Hepatocyte (in vitro differentiated cells): ENCODE measurements at regions not wholly inside any gene's neighbourhood (a gene's known extent, or its start where the extent isn't known, plus 50 kb on each side); places are given as distances from the start of the nearest gene placed in this dataset.

ENCODE experiments used
- DNase-seq: peaks from one replicate; pipeline ENCODE4 v3.0.0-alpha.2; 2016; ENCODE audit warnings: low spot score
- H2AFZ ChIP-seq: fragments of 200-600 bp; sonication (generic); 2 replicates; pipeline ENCODE4 v1.6.0; 2016; ENCODE audit warnings: antibody characterized with exemption, mild to moderate bottlenecking
- H3K27ac ChIP-seq: fragments of 200-600 bp; sonication (generic); 2 replicates; pipeline ENCODE4 v1.5.1; 2016; ENCODE audit warnings: mild to moderate bottlenecking
- H3K27me3 ChIP-seq: fragments of 200-600 bp; sonication (generic); 2 replicates; pipeline ENCODE4 v1.6.1; 2016
- H3K36me3 ChIP-seq: fragments of 200-600 bp; sonication (generic); replicated peaks from 2 replicates; pipeline ENCODE4 v1.5.1; 2016; ENCODE audit warnings: low read depth; ENCODE audit not compliant: insufficient read depth
- H3K4me1 ChIP-seq: fragments of 200-600 bp; sonication (generic); 2 replicates; pipeline ENCODE4 v1.5.1; 2016; ENCODE audit warnings: mild to moderate bottlenecking, moderate library complexity; ENCODE audit not compliant: insufficient read depth
- H3K4me2 ChIP-seq: fragments of 200-600 bp; sonication (generic); 2 replicates; pipeline ENCODE4 v1.6.0; 2016
- H3K4me3 ChIP-seq: fragments of 200-600 bp; sonication (generic); 2 replicates; pipeline ENCODE4 v1.5.1; 2016; ENCODE audit warnings: mild to moderate bottlenecking
- H3K79me2 ChIP-seq: fragments of 200-600 bp; sonication (generic); 2 replicates; pipeline ENCODE4 v1.6.0; 2017; ENCODE audit warnings: mild to moderate bottlenecking
- H3K9me2 ChIP-seq: fragments of 200-600 bp; sonication (generic); replicated peaks from 2 replicates; pipeline ENCODE4 v1.6.0; 2017; ENCODE audit warnings: mild to moderate bottlenecking; ENCODE audit not compliant: insufficient read depth
- H3K9me3 ChIP-seq: fragments of 200-600 bp; sonication (generic); 2 replicates; pipeline ENCODE4 v1.5.1; 2016; ENCODE audit warnings: low read depth, mild to moderate bottlenecking
- H4K20me1 ChIP-seq: fragments of 200-600 bp; sonication (generic); 2 replicates; pipeline ENCODE4 v1.6.0; 2016; ENCODE audit warnings: mild to moderate bottlenecking; ENCODE audit not compliant: insufficient read depth, poor library complexity, severe bottlenecking
- EZH2 ChIP-seq: fragments of 200-600 bp; sonication (generic); IDR thresholded peaks from 2 replicates; pipeline ENCODE4 v1.6.1; 2016; ENCODE audit warnings: antibody characterized with exemption, mild to moderate bottlenecking, borderline replicate concordance
- EZH2phosphoT487 ChIP-seq: fragments of 200-600 bp; sonication (generic); IDR thresholded peaks from one replicate; pipeline ENCODE4 v1.6.1; 2018; ENCODE audit warnings: antibody characterized with exemption, mild to moderate bottlenecking, low read depth, moderate library complexity; ENCODE audit not compliant: unreplicated experiment, severe bottlenecking
- WGBS: methylation state at CpG from one replicate; pipeline ENCODE4 v1.1.6; 2016; ENCODE audit warnings: low lambda C conversion rate; ENCODE audit errors: missing lambda C conversion rate; 5-methylcytosine and 5-hydroxymethylcytosine counted together
- TF ChIP-seq, protein P1 (sequence below): fragments of 200-600 bp; sonication (generic); IDR thresholded peaks from 2 replicates; pipeline ENCODE4 v1.5.1; 2016; ENCODE audit warnings: antibody characterized with exemption, mild to moderate bottlenecking; ENCODE audit not compliant: poor library complexity

DNA sequence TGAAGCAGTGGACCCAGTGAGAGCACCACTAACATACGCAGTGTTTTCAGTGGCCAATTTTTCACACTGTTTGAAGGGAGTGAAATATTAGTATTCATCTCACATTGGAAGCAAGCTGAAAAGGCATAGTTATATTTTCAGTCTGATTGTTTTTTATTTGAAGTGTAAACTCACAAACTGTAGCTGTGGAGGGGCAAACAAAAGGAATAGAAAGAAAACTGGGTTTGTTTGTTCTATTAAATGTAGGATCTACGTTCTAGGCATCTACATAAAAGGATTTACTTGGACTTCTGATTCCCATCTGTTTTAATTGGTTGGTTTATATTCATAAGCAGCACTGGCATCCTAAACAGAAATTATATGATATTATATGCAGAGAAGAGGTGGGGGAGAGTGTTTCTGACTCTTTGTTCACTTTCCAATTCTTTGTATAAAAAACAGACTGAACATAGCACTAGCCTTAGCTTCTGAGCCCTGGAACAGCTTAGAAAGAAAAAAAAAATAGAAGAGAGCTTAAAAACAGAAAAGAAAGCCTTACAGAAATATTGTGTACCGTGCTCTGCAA lies 447.8 kb upstream of the KCND2 start:
- TF ChIP-seq EZH2phosphoT487, result no peak
- no peak for TF ChIP-seq EZH2
- TF ChIP-seq, protein P1, sequence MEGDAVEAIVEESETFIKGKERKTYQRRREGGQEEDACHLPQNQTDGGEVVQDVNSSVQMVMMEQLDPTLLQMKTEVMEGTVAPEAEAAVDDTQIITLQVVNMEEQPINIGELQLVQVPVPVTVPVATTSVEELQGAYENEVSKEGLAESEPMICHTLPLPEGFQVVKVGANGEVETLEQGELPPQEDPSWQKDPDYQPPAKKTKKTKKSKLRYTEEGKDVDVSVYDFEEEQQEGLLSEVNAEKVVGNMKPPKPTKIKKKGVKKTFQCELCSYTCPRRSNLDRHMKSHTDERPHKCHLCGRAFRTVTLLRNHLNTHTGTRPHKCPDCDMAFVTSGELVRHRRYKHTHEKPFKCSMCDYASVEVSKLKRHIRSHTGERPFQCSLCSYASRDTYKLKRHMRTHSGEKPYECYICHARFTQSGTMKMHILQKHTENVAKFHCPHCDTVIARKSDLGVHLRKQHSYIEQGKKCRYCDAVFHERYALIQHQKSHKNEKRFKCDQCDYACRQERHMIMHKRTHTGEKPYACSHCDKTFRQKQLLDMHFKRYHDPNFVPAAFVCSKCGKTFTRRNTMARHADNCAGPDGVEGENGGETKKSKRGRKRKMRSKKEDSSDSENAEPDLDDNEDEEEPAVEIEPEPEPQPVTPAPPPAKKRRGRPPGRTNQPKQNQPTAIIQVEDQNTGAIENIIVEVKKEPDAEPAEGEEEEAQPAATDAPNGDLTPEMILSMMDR, result no peak
- 72% methylated on average over 3 of the region's 3 CpGs for WGBS

DNA sequence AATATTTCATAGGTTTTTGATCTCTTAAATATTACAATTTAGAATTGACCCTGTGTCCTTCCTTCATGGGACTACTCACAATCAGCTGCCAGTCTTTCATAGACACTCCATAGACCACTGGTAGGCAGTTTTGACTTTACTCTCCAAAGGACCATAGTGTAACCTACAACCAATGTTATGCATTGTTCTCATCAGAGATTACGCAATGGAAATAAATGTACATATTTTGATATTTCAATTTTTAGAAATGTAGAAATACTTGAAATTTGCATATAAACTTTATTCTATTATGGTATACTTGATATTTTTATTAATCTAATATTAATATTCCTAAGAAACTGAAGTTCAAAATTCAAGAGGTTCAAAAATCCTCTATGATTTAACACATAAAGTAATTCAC lies 446.4 kb upstream of the KCND2 start:
- no peak for DNase-seq
- Histone ChIP-seq H3K9me3 (no peaks in the 10 kb centered on the region), H3K4me3 (no peak overlapping the region), H3K9me2 (no peaks in the 10 kb centered on the region), H3K4me2 (no peak overlapping the region), H3K27ac (no peak overlapping the region), H3K27me3 (no peaks in the 10 kb centered on the region), H2AFZ (no peak overlapping the region), H3K4me1 (no peaks in the 10 kb centered on the region), H4K20me1 (no peaks in the 10 kb centered on the region), H3K36me3 (no peaks in the 10 kb centered on the region), H3K79me2 (no peaks in the 10 kb centered on the region)
- 96% methylated on average over 1 of the region's 1 CpG for WGBS
- TF ChIP-seq EZH2phosphoT487 (no peak), EZH2 (no peak)
- TF ChIP-seq, protein P1, result no peak

More for the DNA sequence above, 447.8 kb upstream of the KCND2 start:
- H2AFZ ChIP-seq, result no peak overlapping the region
- no peaks in the 10 kb centered on the region for H3K9me3 ChIP-seq
- no peaks in the 10 kb centered on the region for H3K4me1 ChIP-seq
- no peaks in the 10 kb centered on the region for H4K20me1 ChIP-seq
- no peaks in the 10 kb centered on the region for H3K9me2 ChIP-seq
- no peaks in the 10 kb centered on the region for H3K27me3 ChIP-seq
- H3K4me2 ChIP-seq, result no peak overlapping the region
- no peaks in the 10 kb centered on the region for H3K79me2 ChIP-seq
- H3K4me3 ChIP-seq, result no peak overlapping the region
- H3K27ac ChIP-seq, result no peak overlapping the region
- DNase-seq, result no peak
- no peaks in the 10 kb centered on the region for H3K36me3 ChIP-seq

DNA sequence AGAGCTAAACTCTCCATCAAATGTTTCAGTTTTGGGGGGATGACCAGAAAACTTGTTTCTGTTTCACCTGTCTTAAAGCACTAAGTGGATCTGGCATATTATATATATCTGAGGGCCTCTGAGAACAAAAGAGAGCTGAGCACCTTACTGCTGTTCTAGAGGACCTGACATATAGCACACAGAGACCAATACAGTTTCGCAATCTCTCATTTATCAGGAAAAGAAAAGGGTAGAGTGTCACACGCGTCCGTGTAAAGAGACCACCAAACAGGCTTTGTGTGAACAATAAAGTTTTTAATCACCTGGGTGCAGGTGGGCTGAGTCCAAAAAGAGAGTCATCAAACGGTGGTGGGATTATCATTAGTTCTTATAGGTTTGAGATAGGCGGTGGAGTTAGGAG lies 434.5 kb upstream of the KCND2 start:
- no peak overlapping the region for H2AFZ ChIP-seq
- TF ChIP-seq, protein P1, result no peak
- TF ChIP-seq EZH2 (no peak), EZH2phosphoT487 (no peak)
- no peaks in the 10 kb centered on the region for H3K27me3 ChIP-seq
- no peaks in the 10 kb centered on the region for H4K20me1 ChIP-seq
- no peaks in the 10 kb centered on the region for H3K36me3 ChIP-seq
- no peaks in the 10 kb centered on the region for H3K79me2 ChIP-seq
- DNase-seq, result no peak
- H3K9me3 ChIP-seq, result no peaks in the 10 kb centered on the region
- 94% methylated on average over 6 of the region's 6 CpGs for WGBS
- H3K4me3 ChIP-seq, result no peak overlapping the region
- H3K27ac ChIP-seq, result no peak overlapping the region
- H3K4me1 ChIP-seq, result no peaks in the 10 kb centered on the region
- no peak overlapping the region for H3K4me2 ChIP-seq
- H3K9me2 ChIP-seq, result no peaks in the 10 kb centered on the region
